GM12873 (cell line): ENCODE measurements at regions not wholly inside any gene's neighbourhood (a gene's known extent, or its start where the extent isn't known, plus 50 kb on each side); places are given as distances from the start of the nearest gene placed in this dataset.

Experiments
- TF ChIP-seq, protein P1 (sequence below): IDR thresholded peaks from 2 replicates; pipeline ENCODE4 v1.5.1; 2012; ENCODE audit warnings: low read depth, mild to moderate bottlenecking, moderate library complexity, low read length, control low read depth; ENCODE audit not compliant: insufficient read depth; ENCODE audit errors: missing control alignments

DNA sequence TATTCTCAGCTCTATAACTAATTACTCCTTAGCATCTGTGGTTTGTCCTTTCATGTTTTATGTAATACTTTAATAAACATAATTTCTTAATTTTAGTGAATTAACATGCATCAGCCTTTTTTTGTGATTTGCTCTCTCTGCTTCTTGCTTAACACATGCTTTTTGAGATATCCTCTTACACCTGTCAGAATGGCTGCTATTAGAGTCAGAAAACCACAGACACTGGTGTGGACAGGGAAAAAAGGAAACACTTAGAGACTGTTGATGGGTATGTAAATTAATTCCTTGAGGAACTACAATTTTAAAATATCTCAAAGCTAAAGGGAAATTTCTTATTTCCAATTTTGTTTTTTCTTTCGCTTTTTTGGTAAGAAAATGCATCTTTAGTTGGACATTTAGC is 549.0 kb downstream of the ZNF804A start:
- TF ChIP-seq, protein P1, sequence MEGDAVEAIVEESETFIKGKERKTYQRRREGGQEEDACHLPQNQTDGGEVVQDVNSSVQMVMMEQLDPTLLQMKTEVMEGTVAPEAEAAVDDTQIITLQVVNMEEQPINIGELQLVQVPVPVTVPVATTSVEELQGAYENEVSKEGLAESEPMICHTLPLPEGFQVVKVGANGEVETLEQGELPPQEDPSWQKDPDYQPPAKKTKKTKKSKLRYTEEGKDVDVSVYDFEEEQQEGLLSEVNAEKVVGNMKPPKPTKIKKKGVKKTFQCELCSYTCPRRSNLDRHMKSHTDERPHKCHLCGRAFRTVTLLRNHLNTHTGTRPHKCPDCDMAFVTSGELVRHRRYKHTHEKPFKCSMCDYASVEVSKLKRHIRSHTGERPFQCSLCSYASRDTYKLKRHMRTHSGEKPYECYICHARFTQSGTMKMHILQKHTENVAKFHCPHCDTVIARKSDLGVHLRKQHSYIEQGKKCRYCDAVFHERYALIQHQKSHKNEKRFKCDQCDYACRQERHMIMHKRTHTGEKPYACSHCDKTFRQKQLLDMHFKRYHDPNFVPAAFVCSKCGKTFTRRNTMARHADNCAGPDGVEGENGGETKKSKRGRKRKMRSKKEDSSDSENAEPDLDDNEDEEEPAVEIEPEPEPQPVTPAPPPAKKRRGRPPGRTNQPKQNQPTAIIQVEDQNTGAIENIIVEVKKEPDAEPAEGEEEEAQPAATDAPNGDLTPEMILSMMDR, result no peak

DNA sequence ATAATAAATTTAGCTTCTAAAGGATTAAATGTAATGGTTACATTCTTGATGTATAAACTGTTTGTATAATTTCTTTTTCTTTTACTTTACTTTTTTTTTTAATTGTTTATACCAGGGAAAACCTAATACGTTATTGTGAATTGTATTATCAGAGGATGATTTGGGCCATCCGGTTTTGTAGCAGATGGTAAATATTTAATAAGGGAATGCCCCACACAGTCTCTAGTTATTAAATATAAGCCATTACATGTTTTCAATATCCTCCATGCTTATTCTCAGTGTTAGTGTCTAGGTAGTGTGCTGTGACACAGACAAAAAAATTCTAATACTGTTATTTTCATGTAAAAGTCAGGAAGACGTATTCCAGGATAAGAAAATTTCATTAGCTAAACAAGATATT is 553.9 kb downstream of the ZNF804A start:
- TF ChIP-seq, protein P1, result no peak

DNA sequence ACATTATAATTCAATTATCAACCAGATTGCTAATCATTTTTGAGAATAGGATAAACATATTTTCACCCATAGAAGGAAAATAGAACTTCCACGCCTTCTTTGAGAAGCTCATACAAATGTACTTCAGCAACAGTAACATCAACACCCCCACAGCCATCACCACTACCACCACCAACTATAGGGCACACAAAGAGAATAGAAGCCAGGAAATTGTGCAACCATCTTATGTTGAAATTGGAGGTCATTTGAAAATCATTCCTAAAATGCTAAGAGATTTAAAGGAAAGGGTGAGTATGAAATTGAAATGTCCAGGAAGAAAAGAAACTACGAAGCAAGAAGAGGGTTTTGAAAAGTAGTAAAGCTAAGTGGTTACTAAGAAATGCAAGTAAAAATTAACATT is 563.4 kb downstream of the ZNF804A start:
- TF ChIP-seq, protein P1, result no peak

DNA sequence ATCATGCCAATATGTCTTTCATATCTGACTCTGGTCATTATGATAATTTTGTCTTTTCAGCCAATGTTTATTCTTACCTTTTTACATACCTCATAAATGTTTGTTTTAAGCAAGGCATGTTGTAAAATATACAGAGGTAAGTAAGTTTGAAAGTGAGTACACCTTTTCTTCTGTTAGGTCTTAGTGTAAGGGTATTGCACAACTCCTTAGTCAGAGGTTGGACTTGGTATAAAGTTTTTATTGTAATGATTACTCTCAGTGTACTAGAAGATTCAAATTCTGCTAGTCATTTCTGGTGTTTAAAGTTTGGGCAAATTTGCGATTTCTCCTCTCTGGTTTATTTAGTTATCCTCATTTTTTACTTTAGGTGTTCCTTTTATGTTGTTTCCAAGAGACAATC is 564.3 kb upstream of the FSIP2 start:
- TF ChIP-seq, protein P1, result no peak

DNA sequence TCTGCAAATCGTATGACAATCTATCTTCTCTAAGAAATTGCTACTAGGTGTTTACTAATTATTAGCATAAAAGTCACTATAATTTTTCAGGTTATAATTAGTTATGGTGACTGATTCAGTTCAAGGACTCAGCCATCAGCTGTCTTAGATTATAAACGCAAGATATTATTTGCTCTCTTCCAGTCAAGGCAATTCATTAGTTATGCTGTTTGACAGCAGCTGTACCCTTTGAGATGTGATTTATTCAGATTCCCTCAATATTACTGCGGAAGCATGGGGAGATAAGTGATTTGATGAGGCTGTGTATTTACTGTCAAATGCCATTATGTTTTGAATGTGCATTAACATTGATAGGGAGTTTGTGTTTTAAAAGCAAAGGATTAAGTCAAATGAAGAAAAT is 558.9 kb upstream of the FSIP2 start:
- TF ChIP-seq, protein P1, result no peak

DNA sequence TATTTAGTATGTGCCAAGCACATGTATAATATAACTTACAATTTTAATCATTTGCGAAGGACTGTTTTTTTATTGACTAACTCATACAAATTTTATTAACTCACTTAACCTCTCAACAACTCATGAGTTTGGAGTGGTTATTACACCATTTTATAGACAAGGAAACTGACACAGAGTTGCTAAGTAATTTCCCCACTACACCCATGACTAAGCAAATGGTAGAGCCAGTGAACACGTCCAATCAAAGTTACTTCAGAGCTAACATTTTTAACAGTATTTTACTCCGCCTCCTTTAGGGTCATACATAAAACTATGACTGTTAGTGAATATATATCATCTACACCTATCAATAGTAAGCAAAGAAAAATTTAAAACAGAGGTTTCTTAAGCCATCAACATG is 556.7 kb upstream of the FSIP2 start:
- TF ChIP-seq, protein P1, result no peak

DNA sequence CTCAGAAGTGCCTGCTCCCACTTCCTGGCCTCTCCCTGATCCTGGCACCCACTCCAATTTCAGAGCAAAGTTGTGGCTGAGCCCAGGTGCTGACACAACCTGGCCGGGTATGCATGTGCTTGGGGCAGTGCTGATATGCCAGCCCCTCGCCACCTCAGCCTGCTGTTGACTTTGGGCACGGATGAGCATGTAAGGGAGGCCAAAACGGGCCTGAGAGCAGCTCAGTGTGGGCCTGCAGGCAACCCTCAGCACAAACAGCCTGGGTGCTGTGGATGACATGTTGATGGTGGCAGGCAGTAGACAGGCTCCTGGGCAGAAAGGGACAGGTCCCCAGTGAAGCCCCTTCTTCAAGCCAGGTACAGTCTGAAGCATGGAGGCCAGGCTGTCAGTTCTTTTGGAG is 553.6 kb upstream of the FSIP2 start:
- TF ChIP-seq, protein P1, result no peak
